Naive thymus-derived CD4-positive, alpha-beta T cell (primary cell): ENCODE measurements at regions not wholly inside any gene's neighbourhood (a gene's known extent, or its start where the extent isn't known, plus 50 kb on each side); places are given as distances from the start of the nearest gene placed in this dataset.

Source experiments
- ATAC-seq: fragments of 150-1000 bp; cut with Tn5 transposase; 2 replicates; pipeline ENCODE4 v1.10.0; 2021; ENCODE audit warnings: mild to moderate bottlenecking, moderate library complexity
- CTCF ChIA-PET: fragments of 350-600 bp; sonication (Branson Sonifier 250); formaldehyde crosslinking; loops from one replicate; lab custom pipeline; 2021; ENCODE audit warnings: antibody characterized with exemption; lab: Charles Lee
- POLR2A ChIA-PET: fragments of 350-600 bp; sonication (Branson Sonifier 250); formaldehyde crosslinking; loops from one replicate; lab custom pipeline; 2021; ENCODE audit warnings: antibody characterized with exemption, inconsistent platforms; lab: Charles Lee
- DNase-seq, 9 donors: peaks; one replicate each; pipeline versions ENCODE4 v3.0.0 to v3.0.0-alpha.2; 2020 to 2022; ENCODE audit warnings: mixed read lengths in 1 of 9
- H3K27ac ChIP-seq: one replicate; pipeline ENCODE4 v1.7.0; 2013; ENCODE audit warnings: mild to moderate bottlenecking, low read depth, low read length, moderate library complexity
- H3K27me3 ChIP-seq, 2 donors: one replicate each; pipeline ENCODE4 v1.7.0; 2013; ENCODE audit warnings: low read length in 2 of 2, mild to moderate bottlenecking in 2 of 2, moderate library complexity in 2 of 2; ENCODE audit not compliant: control insufficient read depth in 2 of 2, insufficient read depth in 2 of 2
- H3K36me3 ChIP-seq, 3 experiments: 1 replicate in 2 of 3; 2 replicates in 1 of 3; pipeline ENCODE4 v1.7.0; 2013; ENCODE audit warnings: low read length in 3 of 3, mild to moderate bottlenecking in 3 of 3, moderate library complexity in 1 of 3; ENCODE audit not compliant: insufficient read depth in 3 of 3, control insufficient read depth in 2 of 3
- H3K4me1 ChIP-seq, 2 donors: one replicate each; pipeline ENCODE4 v1.7.0; 2013; ENCODE audit warnings: low read length in 2 of 2, mild to moderate bottlenecking in 2 of 2, moderate library complexity in 1 of 2; ENCODE audit not compliant: control insufficient read depth in 2 of 2, insufficient read depth in 2 of 2
- H3K4me3 ChIP-seq: 2 replicates; pipeline ENCODE4 v1.7.0; 2013; ENCODE audit warnings: mild to moderate bottlenecking, low read length
- H3K9me3 ChIP-seq, 3 experiments: 1 replicate in 2 of 3; 2 replicates in 1 of 3; pipeline ENCODE4 v1.7.0; 2013; ENCODE audit warnings: low read length in 3 of 3; ENCODE audit not compliant: control insufficient read depth in 2 of 3
- H3K27ac Mint-ChIP-seq, 9 donors: one replicate each; pipeline ENCODE4 v1.8.0; 2020 to 2022; ENCODE audit warnings: mixed read lengths in 9 of 9, mild to moderate bottlenecking in 8 of 9, moderate library complexity in 5 of 9, inconsistent platforms in 2 of 9
- H3K27me3 Mint-ChIP-seq, 5 donors: one replicate each; pipeline ENCODE4 v1.8.0; 2021 to 2022; ENCODE audit warnings: mixed read lengths in 5 of 5, mild to moderate bottlenecking in 1 of 5
- H3K36me3 Mint-ChIP-seq, 5 donors: one replicate each; pipeline ENCODE4 v1.8.0; 2020 to 2022; ENCODE audit warnings: mixed read lengths in 5 of 5, mild to moderate bottlenecking in 3 of 5, inconsistent platforms in 1 of 5
- H3K4me1 Mint-ChIP-seq, 7 donors: one replicate each; pipeline ENCODE4 v1.8.0; 2020 to 2022; ENCODE audit warnings: mixed read lengths in 7 of 7, mild to moderate bottlenecking in 3 of 7, inconsistent platforms in 1 of 7
- H3K4me3 Mint-ChIP-seq, 10 donors: one replicate each; pipeline ENCODE4 v1.8.0; 2020 to 2022; ENCODE audit warnings: mild to moderate bottlenecking in 10 of 10, mixed read lengths in 10 of 10, moderate library complexity in 6 of 10, inconsistent platforms in 2 of 10
- H3K9me3 Mint-ChIP-seq, 11 donors: one replicate each; pipeline ENCODE4 v1.8.0; 2020 to 2022; ENCODE audit warnings: mixed read lengths in 11 of 11, mild to moderate bottlenecking in 4 of 11, inconsistent platforms in 1 of 11, moderate library complexity in 1 of 11
- intact Hi-C, 2 donors: fragments of 100-400 bp; cut with micrococcal nuclease; formaldehyde crosslinking; loops; one replicate each; pipeline ENCODE4 v1.15.1; 2023

DNA sequence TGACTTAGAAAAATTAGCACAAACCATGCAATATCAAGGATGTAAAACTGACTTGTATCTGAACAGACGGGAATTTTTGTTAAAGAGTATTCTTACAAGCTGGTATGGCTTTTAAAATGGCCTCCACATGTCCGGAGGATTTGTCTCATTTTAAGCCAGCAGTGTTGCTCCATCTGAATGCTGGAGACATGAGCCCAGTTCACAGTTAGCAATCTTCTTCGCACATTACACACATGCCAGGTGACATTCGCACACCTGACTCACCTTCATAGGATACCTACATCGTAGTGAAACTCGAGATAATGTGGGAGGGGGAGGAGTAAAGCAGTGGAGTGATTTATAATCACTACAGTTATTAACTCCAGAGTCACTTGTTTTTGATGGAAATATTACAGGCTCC lies 231.8 kb upstream of the RBBP8 start:
- ChIA-PET POLR2A (no interaction called here), CTCF (no interaction called here)
- no peak overlapping the region for H3K4me3 Mint-ChIP-seq
- H3K27me3 Mint-ChIP-seq, result peaks cover 2 to 26% (median 20%) of the 10 kb centered on the region in 5 donors
- no peak for DNase-seq
- Histone ChIP-seq H3K4me3 (no peak overlapping the region), H3K27ac (no peak overlapping the region), H3K9me3 (no peaks in the 10 kb centered on the region), H3K36me3 (no peaks in the 10 kb centered on the region), H3K27me3 (no peaks in the 10 kb centered on the region), H3K4me1 (no peaks in the 10 kb centered on the region)
- no peak overlapping the region for H3K27ac Mint-ChIP-seq
- peaks cover 0 to 8% (median 0%) of the 10 kb centered on the region in 5 donors for H3K36me3 Mint-ChIP-seq
- H3K9me3 Mint-ChIP-seq, result peaks cover 0 to 5% (median 0%) of the 10 kb centered on the region in 11 donors
- H3K4me1 Mint-ChIP-seq, result no peaks in the 10 kb centered on the region
- ATAC-seq, result no peak
- intact Hi-C loops, result loop anchor here (10.0 kb wide), 2 partner anchors 707 to 1217 kb away; no protein-coding TSS in a partner anchor

DNA sequence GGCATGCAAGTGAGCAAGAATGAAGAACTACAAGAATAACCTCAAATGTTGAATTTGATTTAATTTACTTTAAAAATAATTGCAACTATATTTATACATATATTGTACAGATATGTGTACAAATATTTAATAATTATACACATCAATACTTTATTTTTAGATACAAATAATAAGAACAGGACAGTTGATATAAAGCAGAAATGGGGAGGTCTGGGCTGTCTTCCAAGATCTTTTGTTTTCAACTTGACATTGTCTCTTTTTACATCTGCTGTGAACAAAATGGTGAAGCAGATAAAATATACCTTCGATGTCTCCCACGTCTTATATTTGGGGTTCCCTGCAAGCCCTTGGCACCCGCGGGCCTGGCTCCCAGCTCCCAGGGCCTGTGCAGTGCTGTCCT lies 231.3 kb upstream of the RBBP8 start:
- Histone ChIP-seq H3K4me3 (no peak overlapping the region), H3K36me3 (no peaks in the 10 kb centered on the region), H3K9me3 (no peaks in the 10 kb centered on the region), H3K4me1 (no peaks in the 10 kb centered on the region), H3K27ac (no peak overlapping the region), H3K27me3 (no peaks in the 10 kb centered on the region)
- DNase-seq (no peak), ATAC-seq (no peak)
- POLR2A ChIA-PET, result interaction anchor here (0.6 kb wide), 1 partner anchor 37 kb away, joined by 3 read pairs; no protein-coding TSS in a partner anchor
- no peak overlapping the region for H3K27ac Mint-ChIP-seq
- H3K4me3 Mint-ChIP-seq, result no peak overlapping the region
- peaks cover 2 to 26% (median 18%) of the 10 kb centered on the region in 5 donors for H3K27me3 Mint-ChIP-seq
- no peaks in the 10 kb centered on the region for H3K4me1 Mint-ChIP-seq
- intact Hi-C loops, result loop anchor here (10.0 kb wide), 2 partner anchors 707 to 1217 kb away; no protein-coding TSS in a partner anchor
- CTCF ChIA-PET, result no interaction called here
- H3K36me3 Mint-ChIP-seq, result peaks cover 0 to 8% (median 0%) of the 10 kb centered on the region in 5 donors
- peaks cover 0 to 5% (median 0%) of the 10 kb centered on the region in 11 donors for H3K9me3 Mint-ChIP-seq

DNA sequence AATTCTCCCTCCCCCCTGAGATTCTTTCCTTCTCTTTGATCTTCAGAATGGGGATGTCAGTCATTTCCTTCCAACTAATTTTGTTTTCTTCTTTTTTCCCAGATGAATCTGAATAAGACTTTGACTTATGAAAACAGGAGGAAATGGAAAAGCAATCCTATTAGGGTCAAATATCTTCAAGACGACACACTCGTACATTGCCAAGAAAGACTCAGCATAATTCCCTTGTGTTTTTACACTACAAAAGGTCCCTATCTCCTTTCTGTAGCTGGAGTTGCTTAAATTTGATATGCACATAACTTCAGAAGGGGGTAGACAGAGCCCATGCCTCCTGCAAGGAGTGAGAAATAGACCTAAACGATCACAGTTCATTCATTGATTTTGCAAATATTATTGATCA lies 230.3 kb upstream of the RBBP8 start:
- Histone ChIP-seq H3K4me3 (no peak overlapping the region), H3K4me1 (no peaks in the 10 kb centered on the region), H3K27ac (no peak overlapping the region), H3K36me3 (no peaks in the 10 kb centered on the region), H3K27me3 (no peaks in the 10 kb centered on the region), H3K9me3 (no peaks in the 10 kb centered on the region)
- intact Hi-C loops, result loop anchor here (10.0 kb wide), 2 partner anchors 708 to 1218 kb away; no protein-coding TSS in a partner anchor
- DNase-seq (no peak), ATAC-seq (no peak)
- Mint-ChIP-seq H3K4me1 (no peaks in the 10 kb centered on the region), H3K9me3 (peaks cover 0 to 5% (median 0%) of the 10 kb centered on the region in 11 donors), H3K4me3 (no peak overlapping the region), H3K27me3 (peaks cover 2 to 26% (median 16%) of the 10 kb centered on the region in 5 donors), H3K27ac (no peak overlapping the region), H3K36me3 (peaks cover 0 to 8% (median 0%) of the 10 kb centered on the region in 5 donors)
- ChIA-PET POLR2A (no interaction called here), CTCF (no interaction called here)

- ChIA-PET POLR2A (no interaction called here), CTCF (no interaction called here)
- peak; percentile 52 for ATAC-seq
- peak in 3 of 9 donors; percentile 2 to 29 (median 7) for DNase-seq
- Histone ChIP-seq H3K27me3 (no peaks in the 10 kb centered on the region), H3K9me3 (no peaks in the 10 kb centered on the region), H3K4me3 (no peak overlapping the region), H3K27ac (no peak overlapping the region), H3K36me3 (no peaks in the 10 kb centered on the region), H3K4me1 (no peaks in the 10 kb centered on the region)
- H3K4me3 Mint-ChIP-seq, result no peak overlapping the region
- H3K9me3 Mint-ChIP-seq, result peaks cover 0 to 5% (median 0%) of the 10 kb centered on the region in 11 donors
- H3K36me3 Mint-ChIP-seq, result peaks cover 0 to 8% (median 0%) of the 10 kb centered on the region in 5 donors
- H3K27ac Mint-ChIP-seq, result no peak overlapping the region
- intact Hi-C loops, result loop anchor here (10.0 kb wide), 2 partner anchors 709 to 1219 kb away; no protein-coding TSS in a partner anchor
- H3K27me3 Mint-ChIP-seq, result peaks cover 2 to 20% (median 14%) of the 10 kb centered on the region in 5 donors
- H3K4me1 Mint-ChIP-seq, result no peaks in the 10 kb centered on the region
These were observed 229.1 kb upstream of the RBBP8 start for GRCh38 chr18:22703883-22704585.

GRCh38 chr18:22704586-22704918 lies 228.6 kb upstream of the RBBP8 start:
- H3K4me1 ChIP-seq, result no peaks in the 10 kb centered on the region
- intact Hi-C loops, result loop anchor here (10.0 kb wide), 2 partner anchors 710 to 1220 kb away; no protein-coding TSS in a partner anchor
- ATAC-seq, result no peak
- no peaks in the 10 kb centered on the region for H3K9me3 ChIP-seq
- DNase-seq, result no peak
- no peaks in the 10 kb centered on the region for H3K27me3 ChIP-seq
- H3K4me3 ChIP-seq, result no peak overlapping the region
- H3K4me3 Mint-ChIP-seq, result no peak overlapping the region
- no peaks in the 10 kb centered on the region for H3K4me1 Mint-ChIP-seq
- H3K36me3 ChIP-seq, result no peaks in the 10 kb centered on the region
- ChIA-PET POLR2A (no interaction called here), CTCF (no interaction called here)
- H3K27ac ChIP-seq, result no peak overlapping the region
- H3K9me3 Mint-ChIP-seq, result peaks cover 0 to 5% (median 0%) of the 10 kb centered on the region in 11 donors
- peaks cover 0 to 8% (median 0%) of the 10 kb centered on the region in 5 donors for H3K36me3 Mint-ChIP-seq
- peaks cover 2 to 20% (median 14%) of the 10 kb centered on the region in 5 donors for H3K27me3 Mint-ChIP-seq
- H3K27ac Mint-ChIP-seq, result no peak overlapping the region

- Histone ChIP-seq H3K4me3 (no peak overlapping the region), H3K36me3 (no peaks in the 10 kb centered on the region), H3K9me3 (no peaks in the 10 kb centered on the region), H3K4me1 (no peaks in the 10 kb centered on the region), H3K27ac (no peak overlapping the region), H3K27me3 (no peaks in the 10 kb centered on the region)
- Mint-ChIP-seq H3K4me1 (peaks cover 0 to 1% (median 0%) of the 10 kb centered on the region in 7 donors), H3K4me3 (no peak overlapping the region), H3K9me3 (no peaks in the 10 kb centered on the region), H3K27me3 (peaks cover 0 to 17% (median 6%) of the 10 kb centered on the region in 5 donors), H3K36me3 (peaks cover 0 to 4% (median 0%) of the 10 kb centered on the region in 5 donors), H3K27ac (no peak overlapping the region)
- ATAC-seq (no peak), DNase-seq (no peak)
- ChIA-PET CTCF (no interaction called here), POLR2A (no interaction called here)
- intact Hi-C loops, result loop anchor here (10.0 kb wide), 2 partner anchors 711 to 1221 kb away; no protein-coding TSS in a partner anchor
These were observed 227.8 kb upstream of the RBBP8 start for GRCh38 chr18:22705328-22705727.
